ENCODE measurements at regions not wholly inside any gene's neighbourhood (a gene's known extent, or its start where the extent isn't known, plus 50 kb on each side); places are given as distances from the start of the nearest gene placed in this dataset.
"Not testable (repeated sequence)": the region's sequence is repeated elsewhere in the genome, so short reads cannot be mapped to it uniquely, and the experiment has no call there.

GRCh38 chr20:26216025-26216424 is 519.4 kb upstream of the ZNF337 start:
- DNase-seq, result peak; percentile 39

- peak; percentile 25 for DNase-seq
Observed at GRCh38 chr20:26214991-26215390, 518.3 kb upstream of the ZNF337 start.

- DNase-seq, result peak; percentile 9
Observed at GRCh38 chr20:26209171-26209941, 512.7 kb upstream of the ZNF337 start.

GRCh38 chr20:26208296-26209091 is 511.8 kb upstream of the ZNF337 start:
- peak; percentile 13 for DNase-seq

GRCh38 chr20:26207967-26208295 is 511.3 kb upstream of the ZNF337 start:
- not testable (repeated sequence) for DNase-seq

DNA sequence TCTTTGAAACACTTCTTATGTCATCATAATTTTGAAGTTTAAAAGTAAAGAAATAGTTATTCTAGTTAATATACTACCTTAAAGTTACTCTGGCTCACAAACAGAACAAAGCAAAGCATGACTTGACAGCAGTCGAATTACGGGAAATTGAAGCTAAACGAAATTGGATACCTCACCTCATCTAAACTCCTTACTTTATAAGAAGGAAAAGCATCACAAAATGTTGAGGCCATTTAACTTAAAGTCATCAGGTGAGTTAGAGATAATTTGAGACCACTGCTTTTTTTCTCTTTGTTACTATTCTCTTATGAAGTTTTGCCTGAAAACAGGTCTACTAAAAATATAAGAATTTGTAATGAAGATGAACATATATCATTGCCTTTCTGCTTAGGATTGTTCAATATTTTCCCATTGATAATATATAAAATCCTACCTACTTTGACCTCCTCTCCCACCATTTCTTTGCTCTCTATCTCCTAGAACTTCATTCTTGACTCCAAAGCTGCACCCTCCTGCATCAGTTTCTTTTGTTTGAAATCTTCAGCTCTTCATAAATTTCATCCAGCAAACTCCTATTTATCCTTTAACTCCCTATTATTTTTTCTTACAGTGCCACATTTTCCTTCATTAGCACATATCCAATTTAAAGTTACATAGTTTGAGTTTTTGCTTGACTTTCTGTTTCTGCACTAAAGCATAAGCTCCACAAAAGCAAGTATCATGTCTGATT is 510.7 kb upstream of the ZNF337 start:
- no peak for DNase-seq

- DNase-seq, result no peak
Observed at GRCh38 chr20:26205350-26205749, 508.7 kb upstream of the ZNF337 start.

GRCh38 chr20:26201026-26201425 is 504.4 kb upstream of the ZNF337 start:
- DNase-seq, result not testable (repeated sequence)

DNA sequence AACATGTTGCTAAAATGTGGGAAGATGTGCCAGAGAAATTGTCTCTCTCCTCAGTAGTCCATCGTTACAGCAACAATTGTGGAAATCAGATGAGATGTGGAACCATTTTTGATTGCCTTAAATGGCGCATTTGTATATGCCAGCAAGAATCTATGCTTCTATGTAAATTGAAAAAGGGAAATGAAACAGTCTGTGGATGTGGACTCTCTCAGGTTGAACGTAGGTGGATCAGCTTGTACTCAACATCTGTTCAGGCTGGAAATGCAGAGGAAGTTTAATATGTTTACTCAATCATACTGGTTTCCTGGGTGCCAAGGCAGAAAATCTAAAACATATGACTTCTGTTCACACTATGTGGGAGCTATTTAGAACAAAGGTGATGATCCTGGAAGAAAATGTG is 490.7 kb upstream of the ZNF337 start:
- not testable (repeated sequence) for DNase-seq

GRCh38 chr20:26183720-26184119 is 487.1 kb upstream of the ZNF337 start:
- DNase-seq, result not testable (repeated sequence)

- not testable (repeated sequence) for DNase-seq
Observed at GRCh38 chr20:26181364-26181763, 484.7 kb upstream of the ZNF337 start.

DNA sequence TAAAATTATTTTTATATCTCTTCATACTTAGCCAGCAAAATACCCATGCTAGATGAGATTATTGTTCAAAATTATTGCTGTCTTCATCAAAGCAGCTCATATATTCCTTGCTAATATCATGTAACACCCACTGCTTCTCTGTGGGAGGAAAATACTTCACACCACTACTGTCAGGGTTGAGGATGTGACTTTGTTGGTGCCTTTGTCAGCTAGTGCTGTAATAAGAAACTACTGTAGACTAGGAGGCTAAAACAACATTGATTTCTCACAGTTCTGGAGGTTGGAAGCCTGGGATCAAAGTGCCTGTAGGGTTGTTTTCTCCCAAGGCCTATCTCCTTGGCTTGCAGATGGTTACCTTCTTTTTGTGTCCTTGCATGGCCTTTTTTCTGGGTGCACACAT is 475.2 kb upstream of the ZNF337 start:
- DNase-seq, result not testable (repeated sequence)

DNA sequence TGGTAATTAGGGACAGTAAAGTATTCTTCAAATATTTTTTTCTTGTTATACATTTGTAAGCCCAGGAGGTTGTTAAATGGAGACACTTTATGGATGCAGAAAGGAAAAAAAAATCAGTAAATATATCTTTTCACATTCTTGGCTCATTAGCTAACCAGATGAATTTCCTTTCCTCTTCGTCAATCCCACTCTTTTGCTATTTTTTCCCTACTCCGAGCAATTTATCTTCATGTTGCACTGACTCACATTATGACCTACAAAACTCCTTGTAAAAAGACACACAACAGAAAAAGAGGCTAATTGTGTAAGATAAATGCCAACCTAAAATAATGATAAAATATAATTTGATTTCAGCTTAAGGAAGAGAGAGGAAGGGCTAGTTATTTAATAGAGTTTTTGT is 472.9 kb upstream of the ZNF337 start:
- peak; percentile 42 for DNase-seq

GRCh38 chr20:26167499-26167898 is 470.8 kb upstream of the ZNF337 start:
- DNase-seq, result peak; percentile 51

DNA sequence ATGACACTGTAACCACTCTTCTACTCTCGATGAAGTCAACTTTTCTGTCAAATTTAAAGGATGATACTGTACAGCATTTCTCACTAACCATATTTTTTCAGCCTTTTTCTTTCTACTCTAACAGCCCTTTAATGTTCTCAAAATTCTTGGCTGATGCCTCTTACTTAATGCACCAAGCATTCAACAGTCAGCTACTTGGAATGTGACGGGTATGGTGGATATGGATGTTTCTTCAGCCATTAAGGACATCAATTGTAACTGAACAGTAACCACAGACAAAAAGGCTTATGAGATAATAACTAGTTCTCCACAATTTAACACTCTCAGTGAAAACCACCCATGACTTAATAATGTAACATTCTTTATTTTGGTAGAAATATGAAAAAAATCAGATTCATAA is 467.2 kb upstream of the ZNF337 start:
- peak; percentile 96 for DNase-seq

- not testable (repeated sequence) for DNase-seq
Observed at GRCh38 chr20:26163151-26163550, 466.5 kb upstream of the ZNF337 start.

DNA sequence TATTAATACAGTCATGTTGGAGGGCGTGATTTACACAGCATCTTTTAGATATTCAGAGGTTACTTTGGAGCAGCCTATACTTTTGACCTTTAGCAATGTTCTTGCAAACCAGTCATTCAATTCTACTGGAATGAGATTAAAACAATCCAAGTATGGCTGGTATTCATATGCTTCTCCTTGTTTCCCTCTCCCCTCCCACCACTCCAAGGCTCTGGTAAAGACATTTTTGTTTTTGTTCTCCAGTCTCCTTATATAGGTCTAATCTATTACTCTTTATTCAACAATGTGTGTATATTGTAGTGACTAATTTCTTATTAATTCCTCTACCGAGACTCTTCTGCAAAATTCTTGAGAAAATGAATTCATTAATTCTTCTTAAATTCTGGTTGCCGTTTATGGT is 465.1 kb upstream of the ZNF337 start:
- DNase-seq, result peak; percentile 44

GRCh38 chr20:26160916-26161315 is 464.3 kb upstream of the ZNF337 start:
- not testable (repeated sequence) for DNase-seq

DNA sequence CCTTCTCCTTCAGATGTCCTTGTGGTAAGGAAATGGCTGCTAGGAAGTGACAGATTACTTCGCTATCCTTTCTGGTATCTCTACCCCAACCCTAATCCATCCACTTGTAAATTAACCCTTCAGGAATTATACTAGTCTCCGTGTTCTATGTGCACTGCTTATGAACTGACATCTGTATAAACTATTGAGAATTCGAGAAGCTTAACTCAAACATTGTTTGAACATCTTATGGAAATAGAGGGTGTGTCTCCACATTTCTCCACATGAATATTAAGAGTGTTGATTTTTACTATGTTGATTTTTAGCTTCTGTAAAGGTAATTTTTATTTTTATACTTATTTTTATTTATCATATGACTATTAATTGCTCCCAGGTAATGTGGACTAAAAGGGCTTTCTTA is 457.6 kb upstream of the ZNF337 start:
- no peak for DNase-seq

DNA sequence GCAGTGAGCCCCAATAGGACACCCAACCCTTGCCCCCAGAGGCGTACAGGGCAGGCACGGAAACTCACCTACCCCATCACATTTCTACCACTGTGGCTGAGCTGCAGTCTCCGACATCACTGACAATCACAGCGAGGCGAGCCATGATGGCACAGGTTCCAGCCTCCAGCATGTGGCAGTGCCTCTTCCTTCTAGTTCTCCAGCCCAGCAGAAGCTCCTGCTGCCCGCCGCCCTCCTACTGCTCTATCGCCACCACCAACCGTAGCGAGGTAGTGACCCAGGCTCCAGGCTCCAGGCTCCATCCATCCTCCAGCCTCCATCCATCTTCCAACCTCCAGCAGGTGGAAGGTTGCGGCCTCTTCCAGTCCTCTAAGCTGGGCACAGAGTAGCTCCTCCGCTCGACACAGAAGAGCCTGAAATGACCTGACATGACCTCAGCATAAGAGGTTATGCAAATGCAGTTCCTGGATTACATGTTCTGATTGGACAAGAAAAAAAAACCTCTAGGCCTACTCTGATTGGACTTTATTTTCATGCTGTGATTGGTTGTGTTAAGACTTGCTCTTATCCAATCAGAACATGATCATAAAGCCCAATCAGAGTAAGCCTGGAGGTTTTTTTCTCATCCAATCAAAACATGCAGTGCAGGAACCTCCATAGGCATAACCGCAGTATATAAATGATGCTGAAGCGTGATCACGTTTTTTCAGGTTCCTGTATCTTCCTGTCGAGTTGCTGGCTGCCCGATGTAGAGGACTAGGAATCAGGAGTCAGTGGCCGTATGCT is 438.9 kb upstream of the ZNF337 start:
- DNase-seq, result no peak

DNA sequence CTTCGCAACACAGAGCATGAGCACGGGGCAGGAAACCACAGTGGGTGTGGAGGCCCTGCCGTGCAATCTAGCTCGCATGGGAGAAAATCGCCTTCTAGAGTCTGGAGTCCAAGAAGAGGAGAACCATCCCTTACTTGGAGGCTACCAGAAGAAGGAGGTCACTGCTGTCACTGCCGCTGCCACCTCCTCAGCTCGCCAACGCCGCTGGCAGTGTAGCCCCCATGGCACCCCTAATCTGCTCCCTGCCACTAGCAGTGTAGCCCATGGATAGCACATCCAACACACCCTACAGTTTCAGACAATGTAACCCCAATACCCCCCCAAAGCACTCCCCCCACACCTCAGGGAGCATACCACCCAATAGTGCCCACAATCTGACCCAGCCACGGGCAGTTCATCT is 438.0 kb upstream of the ZNF337 start:
- DNase-seq, result no peak

DNA sequence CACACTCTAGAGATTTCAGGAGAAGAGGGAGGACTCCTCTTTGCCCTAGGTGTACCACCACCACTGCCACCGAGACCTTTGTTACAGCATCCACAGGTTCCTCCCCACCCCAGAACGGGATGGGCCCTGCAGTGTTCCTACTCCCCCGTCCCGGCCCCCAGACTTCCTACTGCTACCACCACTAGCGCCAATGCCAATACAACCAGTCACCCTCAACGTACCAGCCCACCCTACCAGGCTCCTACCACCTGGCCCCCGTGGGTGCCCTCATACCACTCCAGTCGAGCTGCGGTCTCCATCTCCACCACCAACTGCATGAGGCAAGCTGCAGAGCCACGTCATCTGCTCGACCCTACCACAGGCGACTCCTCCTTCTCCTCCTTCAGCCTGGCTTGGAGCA is 437.1 kb upstream of the ZNF337 start:
- not testable (repeated sequence) for DNase-seq
